Common myeloid progenitor, CD34-positive (primary cell): ENCODE measurements at regions not wholly inside any gene's neighbourhood (a gene's known extent, or its start where the extent isn't known, plus 50 kb on each side); places are given as distances from the start of the nearest gene placed in this dataset.

Experiments used
- CTCF ChIA-PET: fragments of 350-600 bp; sonication (Branson Sonifier 250); formaldehyde crosslinking; loops from one replicate; lab custom pipeline; 2021; ENCODE audit warnings: antibody characterized with exemption; lab: Charles Lee
- POLR2A ChIA-PET: fragments of 350-600 bp; sonication (Branson Sonifier 250); formaldehyde crosslinking; loops from one replicate; lab custom pipeline; 2021; ENCODE audit warnings: antibody characterized with exemption; lab: Charles Lee
- DNase-seq, 3 donors: peaks; one replicate each; pipeline versions ENCODE4 v3.0.0 to v3.0.0-alpha.2; 2013
- H3K27ac ChIP-seq, 2 experiments: 1 replicate in 1 of 2; 2 replicates in 1 of 2; pipeline ENCODE4 v1.7.0; 2013; ENCODE audit warnings: inconsistent platforms in 2 of 2, low read length in 2 of 2, mild to moderate bottlenecking in 2 of 2, low read depth in 1 of 2, moderate library complexity in 1 of 2; ENCODE audit not compliant: severe bottlenecking in 2 of 2, insufficient read depth in 1 of 2, poor library complexity in 1 of 2
- H3K27me3 ChIP-seq, 5 experiments: replicated peaks in 2 of 5; 1 replicate in 3 of 5; 2 replicates in 2 of 5; pipeline versions ENCODE4 v1.6.1 to v1.7.0; 2013; ENCODE audit warnings: low read length in 4 of 5, mild to moderate bottlenecking in 2 of 5, moderate library complexity in 2 of 5, inconsistent platforms in 1 of 5; ENCODE audit not compliant: insufficient read depth in 5 of 5, control insufficient read depth in 4 of 5
- H3K36me3 ChIP-seq, 4 experiments: 1 replicate in 2 of 4; 2 replicates in 2 of 4; pipeline versions ENCODE4 v1.6.1 to v1.7.0; 2013; ENCODE audit warnings: low read length in 3 of 4, control low read depth in 1 of 4, mild to moderate bottlenecking in 1 of 4; ENCODE audit not compliant: control insufficient read depth in 4 of 4, insufficient read depth in 4 of 4
- H3K4me1 ChIP-seq, 4 experiments: 1 replicate in 3 of 4; 2 replicates in 1 of 4; pipeline versions ENCODE4 v1.6.1 to v1.7.1; 2013; ENCODE audit warnings: low read length in 3 of 4, mild to moderate bottlenecking in 3 of 4, control low read depth in 1 of 4, inconsistent platforms in 1 of 4, moderate library complexity in 1 of 4; ENCODE audit not compliant: control insufficient read depth in 4 of 4, insufficient read depth in 4 of 4; ENCODE audit errors: control extremely low read depth in 1 of 4
- H3K4me3 ChIP-seq, 7 experiments: 1 replicate in 4 of 7; 2 replicates in 3 of 7; pipeline versions ENCODE4 v1.5.1 to v1.7.0; 2013; ENCODE audit warnings: mild to moderate bottlenecking in 7 of 7, low read length in 6 of 7, moderate library complexity in 6 of 7, inconsistent platforms in 2 of 7, low read depth in 2 of 7, control low read depth in 1 of 7; ENCODE audit not compliant: insufficient read depth in 4 of 7, control insufficient read depth in 1 of 7; ENCODE audit errors: extremely low read depth in 1 of 7
- H3K9me3 ChIP-seq, 5 experiments: 1 replicate in 4 of 5; 2 replicates in 1 of 5; pipeline versions ENCODE4 v1.6.1 to v1.7.1; 2013; ENCODE audit warnings: low read length in 4 of 5, mild to moderate bottlenecking in 2 of 5, inconsistent platforms in 1 of 5, low read depth in 1 of 5, moderate library complexity in 1 of 5; ENCODE audit not compliant: control insufficient read depth in 4 of 5, insufficient read depth in 2 of 5; ENCODE audit errors: control extremely low read depth in 1 of 5
- WGBS: methylation state at CpG from one replicate; pipeline ENCODE4 v1.1.5; 2013; ENCODE audit not compliant: insufficient coverage; 5-methylcytosine and 5-hydroxymethylcytosine counted together

- no peak for DNase-seq
- no peaks in the 10 kb centered on the region for H3K27me3 ChIP-seq
- ChIA-PET POLR2A (no interaction called here), CTCF (no interaction called here)
- peaks cover 0 to 3% (median 0%) of the 10 kb centered on the region in 4 experiments for H3K4me1 ChIP-seq
- H3K4me3 ChIP-seq, result no peak overlapping the region
- no peaks in the 10 kb centered on the region for H3K36me3 ChIP-seq
- whole genome bisulfite sequencing, result 100% methylated on average over 2 of the region's 9 CpGs
- H3K27ac ChIP-seq, result no peak overlapping the region
- peaks cover 0 to 2% (median 0%) of the 10 kb centered on the region in 5 experiments for H3K9me3 ChIP-seq
These were observed 429.0 kb downstream of the LMO4 start for GRCh38 chr1:87757676-87758075.

- WGBS, result 50% methylated on average over 4 of the region's 4 CpGs
- H3K4me1 ChIP-seq, result peaks cover 0 to 5% (median 0%) of the 10 kb centered on the region in 4 experiments
- no peak overlapping the region for H3K27ac ChIP-seq
- peaks cover 0 to 2% (median 0%) of the 10 kb centered on the region in 5 experiments for H3K9me3 ChIP-seq
- DNase-seq, result no peak
- ChIA-PET POLR2A (no interaction called here), CTCF (no interaction called here)
- H3K36me3 ChIP-seq, result no peaks in the 10 kb centered on the region
- H3K27me3 ChIP-seq, result no peaks in the 10 kb centered on the region
- no peak overlapping the region for H3K4me3 ChIP-seq
These were observed 430.9 kb downstream of the LMO4 start for GRCh38 chr1:87759421-87760087.

DNA sequence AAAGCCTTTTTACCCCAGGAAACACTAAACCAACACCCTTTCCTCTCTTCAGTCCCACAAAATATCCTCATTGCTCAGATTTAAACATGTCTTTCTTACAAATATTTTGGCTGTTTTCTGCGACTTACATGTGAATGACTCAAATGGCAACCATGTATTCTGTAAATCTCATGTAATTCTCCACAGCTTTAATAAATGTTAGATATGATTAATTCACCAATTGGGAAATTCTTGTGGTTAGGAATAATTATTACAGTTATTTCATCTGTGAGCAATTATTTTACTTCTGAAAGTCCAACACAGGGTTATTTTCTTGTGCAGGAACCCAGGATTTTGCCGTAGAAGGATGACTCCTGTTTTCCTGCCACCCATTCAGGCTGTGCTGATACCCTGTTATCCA, 431.5 kb downstream of the LMO4 start:
- no peak for DNase-seq
- ChIA-PET POLR2A (no interaction called here), CTCF (no interaction called here)
- Histone ChIP-seq H3K4me1 (peaks cover 0 to 5% (median under 1%) of the 10 kb centered on the region in 4 experiments), H3K27me3 (no peaks in the 10 kb centered on the region), H3K36me3 (no peaks in the 10 kb centered on the region), H3K9me3 (peaks cover 0 to 2% (median 0%) of the 10 kb centered on the region in 5 experiments), H3K27ac (no peak overlapping the region), H3K4me3 (no peak overlapping the region)
- WGBS, result 83% methylated on average over 1 of the region's 2 CpGs

DNA sequence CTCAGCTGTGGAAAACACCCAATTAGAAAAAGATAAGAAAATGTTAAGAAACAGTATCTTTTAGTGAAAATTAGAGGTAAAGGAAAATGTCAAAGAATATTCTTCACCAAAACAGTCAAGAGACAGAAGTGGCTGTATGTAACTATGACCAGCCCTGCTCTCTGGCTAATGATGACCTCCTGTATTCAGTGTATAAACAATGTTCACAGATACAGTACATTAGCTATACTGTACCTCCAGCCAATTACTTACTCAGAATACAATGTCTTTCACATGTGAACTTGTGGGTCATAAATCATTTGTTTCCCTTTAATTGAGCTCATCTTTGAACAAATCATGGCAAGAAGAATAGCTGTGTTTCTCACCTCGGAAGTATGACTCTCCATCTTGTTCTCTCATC, 432.0 kb downstream of the LMO4 start:
- no peak overlapping the region for H3K4me3 ChIP-seq
- no CpG with 5 or more reads among the region's 1 CpG for WGBS
- peaks cover 0 to 10% (median 2%) of the 10 kb centered on the region in 4 experiments for H3K4me1 ChIP-seq
- H3K36me3 ChIP-seq, result no peaks in the 10 kb centered on the region
- ChIA-PET POLR2A (no interaction called here), CTCF (no interaction called here)
- no peak for DNase-seq
- H3K9me3 ChIP-seq, result peaks cover 0 to 2% (median 0%) of the 10 kb centered on the region in 5 experiments
- H3K27me3 ChIP-seq, result no peaks in the 10 kb centered on the region
- no peak overlapping the region for H3K27ac ChIP-seq

DNA sequence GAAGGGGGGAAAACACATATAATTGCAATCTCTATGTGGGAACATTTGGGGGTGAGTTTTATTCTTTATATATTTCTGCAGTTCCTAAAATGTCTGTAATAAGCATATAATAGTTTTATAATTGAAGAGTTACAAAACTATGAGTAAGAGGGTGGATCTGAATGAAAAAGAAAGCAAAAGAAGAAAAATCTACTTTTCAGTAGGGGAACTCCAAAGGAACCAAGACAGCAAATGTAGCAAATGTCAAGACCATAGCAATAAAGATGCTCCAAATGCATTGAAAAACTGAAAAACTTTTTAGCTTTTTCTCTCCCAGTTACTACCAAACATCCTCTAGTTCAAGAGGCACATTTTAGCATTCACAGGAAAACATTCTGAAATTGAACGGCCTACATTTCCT, 434.8 kb downstream of the LMO4 start:
- no peaks in the 10 kb centered on the region for H3K27me3 ChIP-seq
- H3K4me3 ChIP-seq, result no peak overlapping the region
- H3K4me1 ChIP-seq, result peaks cover 0 to 11% (median 2%) of the 10 kb centered on the region in 4 experiments
- no peak overlapping the region for H3K27ac ChIP-seq
- POLR2A ChIA-PET, result no interaction called here
- H3K36me3 ChIP-seq, result no peaks in the 10 kb centered on the region
- H3K9me3 ChIP-seq, result peaks cover 0 to 2% (median 0%) of the 10 kb centered on the region in 5 experiments
- no CpG with 5 or more reads among the region's 1 CpG for WGBS
- peak in 2 of 3 donors; percentile 58 for DNase-seq
- CTCF ChIA-PET, result no interaction called here

DNA sequence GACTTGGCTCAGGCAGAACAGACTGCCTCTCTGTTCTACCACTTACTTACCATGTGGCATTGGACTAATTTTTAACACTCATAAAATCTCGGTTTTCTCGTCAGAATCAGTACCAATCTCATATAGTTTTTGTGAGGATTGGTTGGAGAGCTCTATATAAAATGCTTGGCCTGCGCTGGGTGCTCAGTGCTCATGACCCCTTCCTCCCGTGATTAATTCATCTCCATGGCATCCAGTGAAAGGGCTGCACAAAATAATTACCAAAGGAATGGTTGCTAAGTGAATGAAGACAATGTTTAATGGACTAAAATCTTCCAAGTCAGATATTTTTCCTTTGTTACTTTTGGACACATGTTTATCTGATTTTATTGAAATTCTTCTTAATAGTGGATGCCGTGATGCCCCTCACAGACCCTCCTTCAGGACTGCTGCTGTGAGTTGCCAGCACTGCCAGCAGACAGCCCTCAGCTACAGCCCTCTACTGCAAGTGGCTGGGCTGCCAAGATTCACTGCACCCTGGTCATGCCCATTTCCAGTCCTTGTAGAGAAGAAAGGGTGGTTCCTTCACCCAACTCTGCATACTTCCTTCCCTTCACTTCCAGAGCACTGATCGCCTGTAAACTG, 436.5 kb downstream of the LMO4 start:
- H3K4me1 ChIP-seq, result peaks cover 0 to 8% (median 2%) of the 10 kb centered on the region in 4 experiments
- H3K4me3 ChIP-seq, result no peak overlapping the region
- DNase-seq, result no peak
- H3K9me3 ChIP-seq, result peaks cover 0 to 7% (median 0%) of the 10 kb centered on the region in 5 experiments
- H3K27me3 ChIP-seq, result no peaks in the 10 kb centered on the region
- ChIA-PET CTCF (no interaction called here), POLR2A (no interaction called here)
- WGBS, result 96% methylated on average over 3 of the region's 6 CpGs
- no peaks in the 10 kb centered on the region for H3K36me3 ChIP-seq
- no peak overlapping the region for H3K27ac ChIP-seq

DNA sequence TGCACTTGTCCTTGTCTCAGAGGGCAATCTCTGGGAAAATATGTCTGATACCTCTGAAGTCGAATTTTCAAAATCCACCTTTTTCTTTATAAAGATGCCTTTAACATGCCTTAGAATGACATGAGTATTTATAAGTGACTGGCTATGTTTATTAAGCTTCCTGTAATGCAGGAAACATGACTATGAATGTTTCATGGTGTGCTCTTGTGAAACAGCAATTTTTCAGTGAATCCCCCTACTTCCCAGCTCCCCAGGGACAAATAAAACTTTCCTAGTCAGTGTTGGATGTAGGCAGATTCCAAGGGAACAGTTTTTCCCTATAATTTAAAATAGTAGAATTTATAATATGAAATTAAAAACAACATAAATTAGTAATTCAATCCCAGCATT, 437.0 kb downstream of the LMO4 start:
- ChIA-PET CTCF (no interaction called here), POLR2A (no interaction called here)
- H3K27ac ChIP-seq, result no peak overlapping the region
- DNase-seq, result peak in 2 of 3 donors; percentile 23 to 41
- H3K27me3 ChIP-seq, result no peaks in the 10 kb centered on the region
- WGBS, result no CpG with 5 or more reads among the region's 1 CpG
- H3K4me3 ChIP-seq, result no peak overlapping the region
- H3K9me3 ChIP-seq, result peaks cover 0 to 7% (median 0%) of the 10 kb centered on the region in 5 experiments
- H3K36me3 ChIP-seq, result no peaks in the 10 kb centered on the region
- H3K4me1 ChIP-seq, result peaks cover 0 to 8% (median 2%) of the 10 kb centered on the region in 4 experiments
